ENCODE measurements at regions not wholly inside any gene's neighbourhood (a gene's known extent, or its start where the extent isn't known, plus 50 kb on each side); places are given as distances from the start of the nearest gene placed in this dataset.

GRCh38 chr2:156175946-156176345 lies 156.6 kb downstream of the NR4A2 start:
- Histone ChIP-seq H3K9me3 (no peaks in the 10 kb centered on the region), H3K36me3 (no peaks in the 10 kb centered on the region), H3K27me3 (no peaks in the 10 kb centered on the region), H3K27ac (no peak overlapping the region), H3K4me1 (no peaks in the 10 kb centered on the region), H3K4me3 (no peak overlapping the region)
- intact Hi-C loops (cut with DNase I) = no loop called here
- DNase-seq (ENCODE audit: extremely low spot score in 2 of 2) = no peak
- TF ChIP-seq POLR2AphosphoS5 (IDR thresholded peaks at IDR 0.05; ENCODE audit: insufficient read depth in 1 of 2, low read depth in 1 of 2) (no peak), POLR2A (IDR thresholded peaks at IDR 0.05) (no peak), CTCF (IDR thresholded peaks at IDR 0.05) (no peak)

GRCh38 chr2:156170929-156171328 lies 161.6 kb downstream of the NR4A2 start:
- Histone ChIP-seq H3K27me3 (no peaks in the 10 kb centered on the region), H3K36me3 (no peaks in the 10 kb centered on the region), H3K4me3 (no peak overlapping the region), H3K9me3 (no peaks in the 10 kb centered on the region), H3K27ac (no peak overlapping the region), H3K4me1 (no peaks in the 10 kb centered on the region)
- TF ChIP-seq POLR2AphosphoS5 (IDR thresholded peaks at IDR 0.05; ENCODE audit: insufficient read depth in 1 of 2, low read depth in 1 of 2) = no peak
- TF ChIP-seq CTCF (IDR thresholded peaks at IDR 0.05) = no peak
- no peak for TF ChIP-seq POLR2A (IDR thresholded peaks at IDR 0.05)
- intact Hi-C loops (cut with DNase I) = no loop called here
- no peak for DNase-seq (ENCODE audit: extremely low spot score in 2 of 2)

- Histone ChIP-seq H3K9me3 (no peaks in the 10 kb centered on the region), H3K27ac (no peak overlapping the region), H3K4me1 (no peaks in the 10 kb centered on the region), H3K27me3 (no peaks in the 10 kb centered on the region), H3K4me3 (no peak overlapping the region), H3K36me3 (no peaks in the 10 kb centered on the region)
- TF ChIP-seq POLR2AphosphoS5 (IDR thresholded peaks at IDR 0.05; ENCODE audit: insufficient read depth in 1 of 2, low read depth in 1 of 2) (no peak), CTCF (IDR thresholded peaks at IDR 0.05) (no peak), POLR2A (IDR thresholded peaks at IDR 0.05) (no peak)
- intact Hi-C loops (cut with DNase I) = no loop called here
- DNase-seq (ENCODE audit: extremely low spot score in 2 of 2) = no peak
Measured at GRCh38 chr2:156165742-156166141, 166.8 kb downstream of the NR4A2 start.

DNA sequence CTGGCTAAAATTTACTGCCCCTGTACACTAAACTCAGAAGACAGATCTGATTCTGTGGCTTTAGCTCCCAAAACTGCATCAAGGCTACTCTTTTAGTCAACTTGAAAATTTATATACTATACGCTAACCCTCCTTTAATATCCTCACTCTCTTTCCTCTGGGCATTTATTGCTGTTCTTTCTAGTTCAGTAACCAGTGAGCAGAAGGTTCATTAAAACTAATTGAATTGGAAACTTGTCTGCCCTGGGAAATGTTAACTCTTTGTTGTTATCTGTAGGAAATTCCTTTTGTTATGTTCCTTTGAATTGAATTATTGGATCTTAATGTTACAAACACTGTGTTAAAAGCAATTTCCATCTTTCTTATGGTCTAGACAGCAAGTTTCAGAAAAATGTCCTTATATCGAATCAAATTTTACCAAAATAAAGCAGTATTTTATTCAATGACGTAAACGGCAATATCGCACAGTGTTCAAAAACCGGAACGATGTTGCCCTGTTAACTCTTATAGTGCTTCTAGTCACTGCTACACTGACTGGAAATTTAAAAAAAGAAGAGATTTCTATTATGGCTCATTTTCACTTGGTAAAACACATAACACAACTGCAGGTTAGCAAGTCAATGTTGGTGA lies 168.3 kb downstream of the NR4A2 start:
- no peaks in the 10 kb centered on the region for H3K27me3 ChIP-seq

More for the DNA sequence above, 168.3 kb downstream of the NR4A2 start:
- no peak overlapping the region for H3K4me3 ChIP-seq
- no peaks in the 10 kb centered on the region for H3K36me3 ChIP-seq
- H3K27ac ChIP-seq = no peak overlapping the region
- H3K9me3 ChIP-seq = no peaks in the 10 kb centered on the region
- no peak for TF ChIP-seq POLR2A (IDR thresholded peaks at IDR 0.05)
- TF ChIP-seq POLR2AphosphoS5 (IDR thresholded peaks at IDR 0.05; ENCODE audit: insufficient read depth in 1 of 2, low read depth in 1 of 2) = no peak
- TF ChIP-seq CTCF (IDR thresholded peaks at IDR 0.05) = no peak
- no peaks in the 10 kb centered on the region for H3K4me1 ChIP-seq
- no peak for DNase-seq (ENCODE audit: extremely low spot score in 2 of 2)
- intact Hi-C loops (cut with DNase I) = no loop called here
